Transverse colon (tissue), 4 donors: ENCODE measurements at regions not wholly inside any gene's neighbourhood (a gene's known extent, or its start where the extent isn't known, plus 50 kb on each side); places are given as distances from the start of the nearest gene placed in this dataset.

ENCODE experiments used
- DNase-seq: peaks from one replicate; pipeline ENCODE4 v3.0.0-alpha.2; 2019
- H3K27ac ChIP-seq, 4 donors: fragments of 200-600 bp; sonication (generic); 2 replicates each; pipeline ENCODE4 v1.5.1; 2016 to 2018; ENCODE audit warnings: inconsistent platforms in 4 of 4
- H3K27me3 ChIP-seq: fragments of 200-600 bp; sonication (generic); 2 replicates; pipeline ENCODE4 v1.5.1; 2017; ENCODE audit warnings: inconsistent platforms
- H3K36me3 ChIP-seq, 4 donors: fragments of 200-600 bp; sonication (generic); 2 replicates each; pipeline ENCODE4 v1.5.1; 2017 to 2019; ENCODE audit warnings: inconsistent platforms in 4 of 4
- H3K4me1 ChIP-seq, 4 donors: fragments of 200-600 bp; sonication (generic); 2 replicates each; pipeline ENCODE4 v1.5.1; 2017 to 2020; ENCODE audit warnings: inconsistent platforms in 4 of 4
- H3K4me3 ChIP-seq, 4 donors: fragments of 200-600 bp; sonication (generic); 1 replicate in 1 of 4; 2 replicates in 3 of 4; pipeline versions ENCODE4 v1.5.1 to v1.6.1; 2017 to 2019; ENCODE audit warnings: inconsistent platforms in 4 of 4
- H3K9me3 ChIP-seq, 2 donors: fragments of 200-600 bp; sonication (generic); 2 replicates each; pipeline ENCODE4 v1.5.1; 2017 to 2019; ENCODE audit warnings: inconsistent platforms in 2 of 2
- EP300 ChIP-seq: sonication (generic); formaldehyde crosslinking; IDR thresholded peaks from one replicate; pipeline ENCODE4 v1.6.1; 2017; ENCODE audit warnings: antibody characterized with exemption, low read depth
- POLR2A ChIP-seq: fragments of 450-650 bp; IDR thresholded peaks from one replicate; pipeline ENCODE4 v1.6.1; 2016; ENCODE audit warnings: antibody characterized with exemption, mild to moderate bottlenecking, moderate library complexity
- POLR2AphosphoS5 ChIP-seq, 3 donors: sonication (generic); formaldehyde crosslinking; IDR thresholded peaks; one replicate each; pipeline ENCODE4 v1.6.1; 2016; ENCODE audit warnings: antibody characterized with exemption in 3 of 3
- WGBS, 2 donors: methylation state at CpG; one replicate each; pipeline ENCODE4 v1.1.5; 2018; ENCODE audit warnings: low coverage in 1 of 2; 5-methylcytosine and 5-hydroxymethylcytosine counted together
- in situ Hi-C, 4 donors: fragments of 200-750 bp; cut with MboI; loops; one replicate each; pipeline versions ENCODE4 v1.15.0 to v1.15.1; 2017; ENCODE audit warnings: low sequenced_read_pairs in 3 of 4, low pct_ligation_motif_present in 1 of 4, low pct_unique_long_range_greater_than_20kb in 1 of 4
- intact Hi-C: fragments of 100-400 bp; cut with DNase I; formaldehyde crosslinking; loops from one replicate; pipeline ENCODE4 v1.15.1; 2023; ENCODE audit warnings: low total_unique reads
- TF ChIP-seq, protein P1 (sequence below), 5 experiments: fragments of 200-600 bp in 3 of 5; fragments of 450-650 bp in 2 of 5; sonication (generic) in 3 of 5; IDR thresholded peaks; 1 replicate in 2 of 5; 2 replicates in 3 of 5; pipeline ENCODE4 v1.5.1; 2016 to 2017; ENCODE audit warnings: antibody characterized with exemption in 5 of 5, inconsistent platforms in 3 of 5, mild to moderate bottlenecking in 2 of 5, moderate library complexity in 1 of 5

- no peak for DNase-seq
- 78 to 89% methylated on average over 1 of the region's 1 CpG for WGBS, 2 donors
- TF ChIP-seq POLR2AphosphoS5 (IDR thresholded peaks at IDR 0.05) = no peak
- TF ChIP-seq EP300 = no peak
- TF ChIP-seq, protein P1, sequence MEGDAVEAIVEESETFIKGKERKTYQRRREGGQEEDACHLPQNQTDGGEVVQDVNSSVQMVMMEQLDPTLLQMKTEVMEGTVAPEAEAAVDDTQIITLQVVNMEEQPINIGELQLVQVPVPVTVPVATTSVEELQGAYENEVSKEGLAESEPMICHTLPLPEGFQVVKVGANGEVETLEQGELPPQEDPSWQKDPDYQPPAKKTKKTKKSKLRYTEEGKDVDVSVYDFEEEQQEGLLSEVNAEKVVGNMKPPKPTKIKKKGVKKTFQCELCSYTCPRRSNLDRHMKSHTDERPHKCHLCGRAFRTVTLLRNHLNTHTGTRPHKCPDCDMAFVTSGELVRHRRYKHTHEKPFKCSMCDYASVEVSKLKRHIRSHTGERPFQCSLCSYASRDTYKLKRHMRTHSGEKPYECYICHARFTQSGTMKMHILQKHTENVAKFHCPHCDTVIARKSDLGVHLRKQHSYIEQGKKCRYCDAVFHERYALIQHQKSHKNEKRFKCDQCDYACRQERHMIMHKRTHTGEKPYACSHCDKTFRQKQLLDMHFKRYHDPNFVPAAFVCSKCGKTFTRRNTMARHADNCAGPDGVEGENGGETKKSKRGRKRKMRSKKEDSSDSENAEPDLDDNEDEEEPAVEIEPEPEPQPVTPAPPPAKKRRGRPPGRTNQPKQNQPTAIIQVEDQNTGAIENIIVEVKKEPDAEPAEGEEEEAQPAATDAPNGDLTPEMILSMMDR (IDR thresholded peaks at IDR 0.05) = no peak
- Histone ChIP-seq H3K9me3 (no peaks in the 10 kb centered on the region), H3K4me1 (no peaks in the 10 kb centered on the region), H3K27me3 (no peaks in the 10 kb centered on the region), H3K27ac (no peak overlapping the region), H3K4me3 (no peak overlapping the region), H3K36me3 (no peaks in the 10 kb centered on the region)
- intact Hi-C loops (loop anchor here (5.0 kb wide), 1 partner anchor 482 kb away; no protein-coding TSS in a partner anchor), in situ Hi-C loops (no loop called here)
Measured at GRCh38 chr6:81999826-82000225, 247.3 kb upstream of the TENT5A start.

GRCh38 chr6:81999270-81999669 lies 246.8 kb upstream of the TENT5A start:
- 95% methylated on average over 2 of the region's 2 CpGs; no CpG with 5 or more reads in 1 of the 2 donors for WGBS, 2 donors
- intact Hi-C loops = loop anchor here (5.0 kb wide), 1 partner anchor 483 kb away; no protein-coding TSS in a partner anchor

GRCh38 chr6:81998432-81998831 lies 246.0 kb upstream of the TENT5A start:
- in situ Hi-C loops = no loop called here
- DNase-seq = no peak
- intact Hi-C loops = loop anchor here (5.0 kb wide), 1 partner anchor 484 kb away; no protein-coding TSS in a partner anchor
- TF ChIP-seq, protein P1 (IDR thresholded peaks at IDR 0.05) = no peak
- no peak for TF ChIP-seq POLR2AphosphoS5 (IDR thresholded peaks at IDR 0.05)
- no peak for TF ChIP-seq EP300
- no peak for TF ChIP-seq POLR2A
- Histone ChIP-seq H3K27ac (no peak overlapping the region), H3K27me3 (no peaks in the 10 kb centered on the region), H3K36me3 (no peaks in the 10 kb centered on the region), H3K4me3 (no peak overlapping the region), H3K9me3 (no peaks in the 10 kb centered on the region), H3K4me1 (no peaks in the 10 kb centered on the region)
- 96 to 100% methylated on average over 1 of the region's 1 CpG for WGBS, 2 donors

More at GRCh38 chr6:81999270-81999669, 246.8 kb upstream of the TENT5A start:
- TF ChIP-seq POLR2A (no peak), POLR2AphosphoS5 (IDR thresholded peaks at IDR 0.05) (no peak), EP300 (no peak)
- TF ChIP-seq, protein P1 (IDR thresholded peaks at IDR 0.05) = no peak
- Histone ChIP-seq H3K4me1 (no peaks in the 10 kb centered on the region), H3K36me3 (no peaks in the 10 kb centered on the region), H3K9me3 (no peaks in the 10 kb centered on the region), H3K27me3 (no peaks in the 10 kb centered on the region), H3K27ac (no peak overlapping the region), H3K4me3 (no peak overlapping the region)
- in situ Hi-C loops = no loop called here
- DNase-seq = no peak

GRCh38 chr6:81997090-81997926 lies 244.8 kb upstream of the TENT5A start:
- intact Hi-C loops (loop anchor here (5.0 kb wide), 1 partner anchor 485 kb away; no protein-coding TSS in a partner anchor), in situ Hi-C loops (no loop called here)
- Histone ChIP-seq H3K9me3 (no peaks in the 10 kb centered on the region), H3K36me3 (no peaks in the 10 kb centered on the region), H3K4me1 (no peaks in the 10 kb centered on the region), H3K27ac (peak overlapping the region in 1 of 4 donors; percentile 13), H3K27me3 (no peaks in the 10 kb centered on the region), H3K4me3 (no peak overlapping the region)
- DNase-seq = no peak
- WGBS, 2 donors = 42 to 66% methylated on average over 4 of the region's 4 CpGs
- TF ChIP-seq POLR2A (no peak), POLR2AphosphoS5 (IDR thresholded peaks at IDR 0.05) (no peak), EP300 (no peak)
- TF ChIP-seq, protein P1 (IDR thresholded peaks at IDR 0.05) = no peak
